K562 (cell line): ENCODE measurements at regions not wholly inside any gene's neighbourhood (a gene's known extent, or its start where the extent isn't known, plus 50 kb on each side); places are given as distances from the start of the nearest gene placed in this dataset.

Experiments
- ATAC-seq: fragments of 200-7000 bp; cut with Tn5 transposase; 3 replicates; pipeline ENCODE4 v1.9.1; 2020; ENCODE audit warnings: moderate library complexity
- BruUV-seq: library from RNA; stranded (reverse); fragments of 400-500 nt; replicated peaks from 2 replicates; lab custom pipeline; 2021; lab: Mats Ljungman, UMichigan
- CTCF ChIA-PET: fragments of 300-600 bp; formaldehyde crosslinking; extraction: SDS; loops from one replicate; lab custom pipeline; 2021; ENCODE audit warnings: low intra/inter-chr PET ratio; lab: Yijun Ruan, JAX
- POLR2A ChIA-PET: fragments of 300-600, 350-650 bp; sonication (Branson Sonifier 250); formaldehyde crosslinking; extraction: SDS; loops from one replicate; lab custom pipeline; 2021; ENCODE audit warnings: antibody characterized with exemption, inconsistent platforms; lab: Yijun Ruan, JAX
- DNase-seq, 4 experiments: peaks; one replicate each; pipeline versions ENCODE4 v3.0.0 to v3.0.0-alpha.2; 2011 to 2018; ENCODE audit warnings: low spot score in 3 of 4, mixed read lengths in 3 of 4; ENCODE audit errors: extremely low read depth in 1 of 4
- FAIRE-seq: peaks from 2 replicates; lab custom pipeline; 2011; peaks lifted over from hg19 to GRCh38; lab: Jason Lieb, UNC
- H2AFZ ChIP-seq: 2 replicates; pipeline ENCODE4 v1.6.0; 2011; ENCODE audit warnings: low read depth, low read length, control low read depth, inconsistent platforms
- H3K27ac ChIP-seq: fragments of 200-600 bp; 3 replicates; pipeline ENCODE4 v1.8.0; 2011; ENCODE audit warnings: low read depth, mild to moderate bottlenecking, control low read depth, inconsistent platforms, low read length, moderate library complexity, mixed read lengths; ENCODE audit errors: extremely low read depth
- H3K27me3 ChIP-seq, 2 experiments: fragments of 300-600 bp in 1 of 2; 2 replicates in 1 of 2; 3 replicates in 1 of 2; pipeline versions ENCODE4 v1.6.0 to v1.8.0; 2011; ENCODE audit warnings: inconsistent platforms in 2 of 2, low read length in 2 of 2, mild to moderate bottlenecking in 1 of 2, mixed read lengths in 1 of 2, moderate library complexity in 1 of 2; ENCODE audit not compliant: control insufficient read depth in 2 of 2, insufficient read depth in 2 of 2
- H3K36me3 ChIP-seq: fragments of 300-600 bp; 3 replicates; pipeline ENCODE4 v1.8.0; 2011; ENCODE audit warnings: mild to moderate bottlenecking, low read length, inconsistent platforms; ENCODE audit not compliant: control insufficient read depth, insufficient read depth
- H3K4me1 ChIP-seq, 2 experiments: fragments of 200-600 bp in 1 of 2; replicated peaks in 1 of 2; 2 replicates in 1 of 2; 3 replicates in 1 of 2; pipeline versions ENCODE4 v1.5.1 to v1.8.0; 2011; ENCODE audit warnings: inconsistent platforms in 2 of 2, low read length in 2 of 2, mild to moderate bottlenecking in 1 of 2, mixed read lengths in 1 of 2, moderate library complexity in 1 of 2; ENCODE audit not compliant: control insufficient read depth in 2 of 2, insufficient read depth in 2 of 2
- H3K4me2 ChIP-seq: 2 replicates; pipeline ENCODE4 v1.6.1; 2011; ENCODE audit warnings: low read length, control low read depth, inconsistent platforms, mixed read lengths; ENCODE audit not compliant: insufficient read depth
- H3K4me3 ChIP-seq: fragments of 200-600 bp; sonication (generic), shearing (Covaris generic); 2 replicates; pipeline ENCODE4 v1.5.1; 2016; ENCODE audit warnings: control low read depth, inconsistent platforms
- H3K79me2 ChIP-seq: fragments of 200-600 bp; 3 replicates; pipeline ENCODE4 v1.8.0; 2011; ENCODE audit warnings: low read length, inconsistent platforms; ENCODE audit not compliant: control insufficient read depth, insufficient read depth
- H3K9ac ChIP-seq, 2 experiments: 2 replicates each; pipeline versions ENCODE4 v1.6.0 to v1.6.1; 2011; ENCODE audit warnings: low read depth in 2 of 2, low read length in 2 of 2, control low read depth in 1 of 2, inconsistent platforms in 1 of 2, mild to moderate bottlenecking in 1 of 2, mixed read lengths in 1 of 2; ENCODE audit not compliant: insufficient read depth in 1 of 2
- H3K9me1 ChIP-seq: one replicate; pipeline ENCODE4 v1.6.0; 2011; ENCODE audit warnings: inconsistent platforms, mild to moderate bottlenecking, low read length, moderate library complexity; ENCODE audit not compliant: control insufficient read depth, insufficient read depth
- H3K9me3 ChIP-seq: replicated peaks from 2 replicates; pipeline ENCODE4 v1.5.1; 2011; ENCODE audit warnings: low read depth, low read length, inconsistent platforms; ENCODE audit not compliant: control insufficient read depth, insufficient read depth
- H4K20me1 ChIP-seq: replicated peaks from 2 replicates; pipeline ENCODE4 v1.6.1; 2011; ENCODE audit warnings: low read length, inconsistent platforms, mixed read lengths; ENCODE audit not compliant: control insufficient read depth, insufficient read depth
- MED1 ChIP-seq: sonication (generic); formaldehyde crosslinking; IDR thresholded peaks from 2 replicates; pipeline ENCODE4 v1.8.1; 2023; ENCODE audit warnings: missing genetic modification reagents, borderline replicate concordance
- MYNN ChIP-seq, 2 experiments: sonication (generic); formaldehyde crosslinking in 1 of 2; IDR thresholded peaks; 2 replicates each; pipeline versions ENCODE4 v1.5.0 to v1.6.1; 2016 to 2020; ENCODE audit warnings: antibody characterized with exemption in 1 of 2, missing genetic modification reagents in 1 of 2
- WGBS: fragments of 100-300 bp; shearing (Covaris generic); methylation state at CpG from one replicate; pipeline ENCODE4 v1.1.6; 2016; ENCODE audit warnings: low coverage, mixed read lengths; ENCODE audit not compliant: insufficient coverage; ENCODE audit errors: missing lambda C conversion rate; 5-methylcytosine and 5-hydroxymethylcytosine counted together
- in situ Hi-C: fragments of 300-500 bp; cut with MboI; formaldehyde crosslinking; loops from 4 replicates; pipeline ENCODE4 v1.15.0; 2018; ENCODE audit warnings: inconsistent platforms, mixed read lengths
- intact Hi-C: fragments of 100-400 bp; cut with micrococcal nuclease; formaldehyde crosslinking; loops from 2 replicates; pipeline ENCODE4 v1.14.2; 2022

- no peak overlapping the region for H3K9ac ChIP-seq
- no peak for TF ChIP-seq MYNN (IDR thresholded peaks at IDR 0.05)
- TF ChIP-seq MYNN (CRISPR knock-in tag; IDR thresholded peaks at IDR 0.05), result no peak
- no peaks in the 10 kb centered on the region for H3K36me3 ChIP-seq
- ATAC-seq (no peak), DNase-seq (no peak), FAIRE-seq (no peak)
- H3K4me3 ChIP-seq, result no peak overlapping the region
- intact Hi-C loops (no loop called here), in situ Hi-C loops (no loop called here)
- no TSS peak for BruUV-seq
- POLR2A ChIA-PET, result no interaction called here
- no peak overlapping the region for H3K4me2 ChIP-seq
- no peaks in the 10 kb centered on the region for H3K9me3 ChIP-seq
- no peak overlapping the region for H3K27ac ChIP-seq
- CTCF ChIA-PET, result no interaction called here
- H3K27me3 ChIP-seq, result no peaks in the 10 kb centered on the region
- no peaks in the 10 kb centered on the region for H3K79me2 ChIP-seq
- 0% methylated on average over 2 of the region's 2 CpGs for WGBS
- H2AFZ ChIP-seq, result no peak overlapping the region
- H3K4me1 ChIP-seq, result no peaks in the 10 kb centered on the region
- no peaks in the 10 kb centered on the region for H3K9me1 ChIP-seq
- no peaks in the 10 kb centered on the region for H4K20me1 ChIP-seq
These were observed 319.6 kb upstream of the CDH11 start for GRCh38 chr16:65441501-65441900.

- TF ChIP-seq MED1, result no peak
- in situ Hi-C loops (no loop called here), intact Hi-C loops (no loop called here)
- H3K4me3 ChIP-seq, result no peak overlapping the region
- ChIA-PET POLR2A (no interaction called here), CTCF (no interaction called here)
- no peaks in the 10 kb centered on the region for H3K36me3 ChIP-seq
- 2% methylated on average over 10 of the region's 10 CpGs for WGBS
- H3K4me2 ChIP-seq, result no peak overlapping the region
- no peaks in the 10 kb centered on the region for H3K9me1 ChIP-seq
- H3K27ac ChIP-seq, result no peak overlapping the region
- FAIRE-seq (no peak), DNase-seq (no peak), ATAC-seq (no peak)
- H3K4me1 ChIP-seq, result no peaks in the 10 kb centered on the region
- H3K27me3 ChIP-seq, result no peaks in the 10 kb centered on the region
- BruUV-seq, result no TSS peak
- no peaks in the 10 kb centered on the region for H4K20me1 ChIP-seq
- no peak overlapping the region for H2AFZ ChIP-seq
- H3K9ac ChIP-seq, result no peak overlapping the region
- no peaks in the 10 kb centered on the region for H3K9me3 ChIP-seq
- H3K79me2 ChIP-seq, result no peaks in the 10 kb centered on the region
These were observed 307.8 kb upstream of the CDH11 start for GRCh38 chr16:65429504-65430181.
